ENCODE measurements at regions not wholly inside any gene's neighbourhood (a gene's known extent, or its start where the extent isn't known, plus 50 kb on each side); places are given as distances from the start of the nearest gene placed in this dataset.

GRCh38 chr3:73757536-73757935 is 132.8 kb upstream of the PDZRN3 start:
- Histone ChIP-seq H3K18ac (ENCODE audit: low read length) (no peak overlapping the region), H3K79me2 (ENCODE audit: control insufficient read depth, insufficient read depth, low read length, poor library complexity) (no peaks in the 10 kb centered on the region), H3K4ac (ENCODE audit: low read depth, low read length) (no peak overlapping the region), H3K14ac (ENCODE audit: low read length) (no peak overlapping the region), H3K36me3 (ENCODE audit: control insufficient read depth in 1 of 2, insufficient read depth in 2 of 2, low read length in 2 of 2) (no peaks in the 10 kb centered on the region), H3K4me3 (ENCODE audit: low read depth, low read length) (no peak overlapping the region), H2BK12ac (ENCODE audit: low read length) (no peak overlapping the region), H3K27me3 (ENCODE audit: insufficient read depth, low read length) (no peaks in the 10 kb centered on the region), H3K4me1 (ENCODE audit: control insufficient read depth in 1 of 2, insufficient read depth in 2 of 2, low read length in 2 of 2) (no peaks in the 10 kb centered on the region), H2AK5ac (ENCODE audit: low read length) (no peak overlapping the region), H3K9me3 (ENCODE audit: insufficient read depth, low read depth, low read length) (no peaks in the 10 kb centered on the region), H3K27ac (ENCODE audit: low read depth, low read length) (no peak overlapping the region), H4K8ac (ENCODE audit: low read depth, low read length) (no peak overlapping the region), H3K4me2 (ENCODE audit: low read length) (no peak overlapping the region), H4K91ac (ENCODE audit: low read depth, low read length) (no peak overlapping the region), H3K9ac (ENCODE audit: low read length) (no peak overlapping the region), H3K79me1 (ENCODE audit: low read length) (no peaks in the 10 kb centered on the region), H3K23ac (ENCODE audit: low read length) (no peak overlapping the region), H4K12ac (ENCODE audit: low read depth, low read length) (no peak overlapping the region), H2BK5ac (ENCODE audit: low read depth, low read length, poor library complexity) (no peak overlapping the region), H2AFZ (ENCODE audit: insufficient read depth, low read length, poor library complexity) (no peak overlapping the region), H2BK120ac (ENCODE audit: insufficient read depth, low read length, poor library complexity) (no peak overlapping the region)
- no CpG with 5 or more reads among the region's 3 CpGs for WGBS (ENCODE audit: extremely low coverage, insufficient coverage, insufficient read length)
- DNase-seq, result no peak

GRCh38 chr3:73753985-73754384 is 129.2 kb upstream of the PDZRN3 start:
- no peak overlapping the region for H3K4me2 ChIP-seq (ENCODE audit: low read length)
- H3K23ac ChIP-seq (ENCODE audit: low read length), result no peak overlapping the region
- no peak overlapping the region for H4K12ac ChIP-seq (ENCODE audit: low read depth, low read length)
- H2BK5ac ChIP-seq (ENCODE audit: low read depth, low read length, poor library complexity), result no peak overlapping the region
- no CpG with 5 or more reads among the region's 6 CpGs for WGBS (ENCODE audit: extremely low coverage, insufficient coverage, insufficient read length)
- H2BK120ac ChIP-seq (ENCODE audit: insufficient read depth, low read length, poor library complexity), result no peak overlapping the region
- H3K36me3 ChIP-seq (ENCODE audit: control insufficient read depth in 1 of 2, insufficient read depth in 2 of 2, low read length in 2 of 2), result no peaks in the 10 kb centered on the region
- H3K18ac ChIP-seq (ENCODE audit: low read length), result no peak overlapping the region
- no peak overlapping the region for H3K9ac ChIP-seq (ENCODE audit: low read length)
- no peaks in the 10 kb centered on the region for H3K4me1 ChIP-seq (ENCODE audit: control insufficient read depth in 1 of 2, insufficient read depth in 2 of 2, low read length in 2 of 2)
- H4K8ac ChIP-seq (ENCODE audit: low read depth, low read length), result no peak overlapping the region
- no peaks in the 10 kb centered on the region for H3K9me3 ChIP-seq (ENCODE audit: insufficient read depth, low read depth, low read length)
- H4K91ac ChIP-seq (ENCODE audit: low read depth, low read length), result no peak overlapping the region
- H3K4ac ChIP-seq (ENCODE audit: low read depth, low read length), result no peak overlapping the region
- no peak overlapping the region for H3K27ac ChIP-seq (ENCODE audit: low read depth, low read length)
- no peak overlapping the region for H2BK12ac ChIP-seq (ENCODE audit: low read length)
- no peak overlapping the region for H2AFZ ChIP-seq (ENCODE audit: insufficient read depth, low read length, poor library complexity)
- H3K4me3 ChIP-seq (ENCODE audit: low read depth, low read length), result no peak overlapping the region
- H3K79me2 ChIP-seq (ENCODE audit: control insufficient read depth, insufficient read depth, low read length, poor library complexity), result no peaks in the 10 kb centered on the region
- DNase-seq, result no peak
- H3K27me3 ChIP-seq (ENCODE audit: insufficient read depth, low read length), result no peaks in the 10 kb centered on the region
- H3K79me1 ChIP-seq (ENCODE audit: low read length), result no peaks in the 10 kb centered on the region
- no peak overlapping the region for H3K14ac ChIP-seq (ENCODE audit: low read length)
- H2AK5ac ChIP-seq (ENCODE audit: low read length), result no peak overlapping the region

GRCh38 chr3:73752338-73752737 is 127.6 kb upstream of the PDZRN3 start:
- no CpG with 5 or more reads among the region's 5 CpGs for WGBS (ENCODE audit: extremely low coverage, insufficient coverage, insufficient read length)
- Histone ChIP-seq H3K18ac (ENCODE audit: low read length) (no peak overlapping the region), H4K8ac (ENCODE audit: low read depth, low read length) (no peak overlapping the region)

GRCh38 chr3:73746623-73747022 is 121.9 kb upstream of the PDZRN3 start:
- H3K27me3 ChIP-seq (ENCODE audit: insufficient read depth, low read length), result no peaks in the 10 kb centered on the region
- H4K91ac ChIP-seq (ENCODE audit: low read depth, low read length), result no peak overlapping the region
- no peak overlapping the region for H4K8ac ChIP-seq (ENCODE audit: low read depth, low read length)
- H3K79me2 ChIP-seq (ENCODE audit: control insufficient read depth, insufficient read depth, low read length, poor library complexity), result no peaks in the 10 kb centered on the region
- H3K4ac ChIP-seq (ENCODE audit: low read depth, low read length), result no peak overlapping the region
- no peak overlapping the region for H3K18ac ChIP-seq (ENCODE audit: low read length)
- no peaks in the 10 kb centered on the region for H3K9me3 ChIP-seq (ENCODE audit: insufficient read depth, low read depth, low read length)
- H2AK5ac ChIP-seq (ENCODE audit: low read length), result no peak overlapping the region
- WGBS (ENCODE audit: extremely low coverage, insufficient coverage, insufficient read length), result no CpG with 5 or more reads among the region's 9 CpGs
- no peak overlapping the region for H2BK12ac ChIP-seq (ENCODE audit: low read length)
- no peak for DNase-seq
- no peak overlapping the region for H2BK120ac ChIP-seq (ENCODE audit: insufficient read depth, low read length, poor library complexity)
- no peak overlapping the region for H3K23ac ChIP-seq (ENCODE audit: low read length)
- no peak overlapping the region for H3K27ac ChIP-seq (ENCODE audit: low read depth, low read length)
- H2AFZ ChIP-seq (ENCODE audit: insufficient read depth, low read length, poor library complexity), result no peak overlapping the region
- no peak overlapping the region for H2BK5ac ChIP-seq (ENCODE audit: low read depth, low read length, poor library complexity)
- H3K4me2 ChIP-seq (ENCODE audit: low read length), result no peak overlapping the region
- no peak overlapping the region for H3K9ac ChIP-seq (ENCODE audit: low read length)
- H4K12ac ChIP-seq (ENCODE audit: low read depth, low read length), result no peak overlapping the region
- H3K14ac ChIP-seq (ENCODE audit: low read length), result no peak overlapping the region
- H3K4me3 ChIP-seq (ENCODE audit: low read depth, low read length), result no peak overlapping the region
- H3K36me3 ChIP-seq (ENCODE audit: control insufficient read depth in 1 of 2, insufficient read depth in 2 of 2, low read length in 2 of 2), result no peaks in the 10 kb centered on the region
- no peaks in the 10 kb centered on the region for H3K4me1 ChIP-seq (ENCODE audit: control insufficient read depth in 1 of 2, insufficient read depth in 2 of 2, low read length in 2 of 2)
- no peaks in the 10 kb centered on the region for H3K79me1 ChIP-seq (ENCODE audit: low read length)

More at GRCh38 chr3:73752338-73752737, 127.6 kb upstream of the PDZRN3 start:
- Histone ChIP-seq H3K4ac (ENCODE audit: low read depth, low read length) (no peak overlapping the region), H3K14ac (ENCODE audit: low read length) (no peak overlapping the region), H2AK5ac (ENCODE audit: low read length) (no peak overlapping the region), H3K4me1 (ENCODE audit: control insufficient read depth in 1 of 2, insufficient read depth in 2 of 2, low read length in 2 of 2) (no peaks in the 10 kb centered on the region), H3K27ac (ENCODE audit: low read depth, low read length) (no peak overlapping the region), H3K79me1 (ENCODE audit: low read length) (no peaks in the 10 kb centered on the region), H3K36me3 (ENCODE audit: control insufficient read depth in 1 of 2, insufficient read depth in 2 of 2, low read length in 2 of 2) (no peaks in the 10 kb centered on the region), H2AFZ (ENCODE audit: insufficient read depth, low read length, poor library complexity) (no peak overlapping the region), H2BK120ac (ENCODE audit: insufficient read depth, low read length, poor library complexity) (no peak overlapping the region), H3K23ac (ENCODE audit: low read length) (no peak overlapping the region), H3K9ac (ENCODE audit: low read length) (no peak overlapping the region), H3K27me3 (ENCODE audit: insufficient read depth, low read length) (no peaks in the 10 kb centered on the region), H4K12ac (ENCODE audit: low read depth, low read length) (no peak overlapping the region), H2BK12ac (ENCODE audit: low read length) (no peak overlapping the region), H3K4me3 (ENCODE audit: low read depth, low read length) (no peak overlapping the region), H4K91ac (ENCODE audit: low read depth, low read length) (no peak overlapping the region), H3K9me3 (ENCODE audit: insufficient read depth, low read depth, low read length) (no peaks in the 10 kb centered on the region), H3K79me2 (ENCODE audit: control insufficient read depth, insufficient read depth, low read length, poor library complexity) (no peaks in the 10 kb centered on the region), H2BK5ac (ENCODE audit: low read depth, low read length, poor library complexity) (no peak overlapping the region), H3K4me2 (ENCODE audit: low read length) (no peak overlapping the region)
- no peak for DNase-seq

Data from trophoblast cell (in vitro differentiated cells and primary cell).